ENCODE measurements at regions not wholly inside any gene's neighbourhood (a gene's known extent, or its start where the extent isn't known, plus 50 kb on each side); places are given as distances from the start of the nearest gene placed in this dataset.

- no peak for DNase-seq
- CTCF ChIA-PET (ENCODE audit: partially characterized antibody) = no interaction called here
- H3K27ac Mint-ChIP-seq = no peak overlapping the region
These were observed 155.7 kb upstream of the FBN2 start for GRCh38 chr5:128693764-128694163.

GRCh38 chr5:128695791-128696530, 157.9 kb upstream of the FBN2 start:
- H3K4me3 Mint-ChIP-seq = no peak overlapping the region
- H3K27me3 Mint-ChIP-seq = peaks cover 2 to 4% of the 10 kb centered on the region in 2 donors
- no peak overlapping the region for H3K27ac Mint-ChIP-seq
- H3K9me3 Mint-ChIP-seq = peaks cover 0 to 7% (median 0%) of the 10 kb centered on the region in 8 donors
- no peaks in the 10 kb centered on the region for H3K36me3 ChIP-seq (ENCODE audit: insufficient read depth, low read length)
- H3K4me1 ChIP-seq (ENCODE audit: insufficient read depth, low read length) = no peaks in the 10 kb centered on the region
- H3K27ac ChIP-seq (ENCODE audit: low read depth, low read length) = no peak overlapping the region
- no peaks in the 10 kb centered on the region for H3K4me1 Mint-ChIP-seq
- H3K36me3 Mint-ChIP-seq = no peaks in the 10 kb centered on the region
- no peak for DNase-seq
- ChIA-PET CTCF (ENCODE audit: partially characterized antibody) (no interaction called here), POLR2A (ENCODE audit: partially characterized antibody) (no interaction called here)
- no peak overlapping the region for H3K4me3 ChIP-seq (ENCODE audit: low read length in 2 of 2)
- H3K9me3 ChIP-seq (ENCODE audit: control insufficient read depth in 1 of 2, low read length in 2 of 2) = no peaks in the 10 kb centered on the region
- intact Hi-C loops (cut with micrococcal nuclease) = no loop called here
- H3K27me3 ChIP-seq (ENCODE audit: insufficient read depth, low read length) = no peaks in the 10 kb centered on the region

More at GRCh38 chr5:128693764-128694163, 155.7 kb upstream of the FBN2 start:
- Mint-ChIP-seq H3K9me3 (peaks cover 0 to 7% (median 0%) of the 10 kb centered on the region in 8 donors), H3K36me3 (no peaks in the 10 kb centered on the region), H3K4me1 (no peaks in the 10 kb centered on the region), H3K4me3 (no peak overlapping the region), H3K27me3 (peaks cover 2 to 4% of the 10 kb centered on the region in 2 donors)
- intact Hi-C loops (cut with micrococcal nuclease) = no loop called here
- Histone ChIP-seq H3K27ac (ENCODE audit: low read depth, low read length) (no peak overlapping the region), H3K4me3 (ENCODE audit: low read length in 2 of 2) (no peak overlapping the region), H3K27me3 (ENCODE audit: insufficient read depth, low read length) (no peaks in the 10 kb centered on the region), H3K9me3 (ENCODE audit: control insufficient read depth in 1 of 2, low read length in 2 of 2) (no peaks in the 10 kb centered on the region), H3K4me1 (ENCODE audit: insufficient read depth, low read length) (no peaks in the 10 kb centered on the region), H3K36me3 (ENCODE audit: insufficient read depth, low read length) (no peaks in the 10 kb centered on the region)
- POLR2A ChIA-PET (ENCODE audit: partially characterized antibody) = no interaction called here

DNA sequence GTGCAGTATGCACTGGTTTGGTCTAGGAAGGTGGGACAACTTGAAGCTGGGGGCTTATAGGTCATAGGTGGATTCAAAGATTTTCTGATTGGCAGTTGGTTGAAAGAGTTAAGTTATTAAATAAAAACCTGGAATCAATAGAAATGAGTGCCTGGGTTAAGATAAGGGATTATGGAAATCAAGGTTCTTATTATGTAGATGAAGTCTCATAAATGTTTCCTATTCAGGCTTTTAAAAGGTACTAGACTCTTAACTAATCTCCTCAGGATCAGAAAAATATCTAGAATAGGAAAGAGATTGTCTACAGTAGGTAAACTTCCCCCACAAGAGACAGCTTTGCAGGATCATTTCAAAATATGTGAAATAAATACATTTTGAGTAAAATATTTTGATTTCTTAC, 163.3 kb upstream of the FBN2 start:
- POLR2A ChIA-PET (ENCODE audit: partially characterized antibody) = no interaction called here
- Mint-ChIP-seq H3K27ac (no peak overlapping the region), H3K9me3 (peaks cover 0 to 2% (median 0%) of the 10 kb centered on the region in 8 donors), H3K4me1 (no peaks in the 10 kb centered on the region), H3K4me3 (no peak overlapping the region), H3K36me3 (no peaks in the 10 kb centered on the region), H3K27me3 (peaks cover 0 to 4% of the 10 kb centered on the region in 2 donors)
- Histone ChIP-seq H3K4me1 (ENCODE audit: insufficient read depth, low read length) (no peaks in the 10 kb centered on the region), H3K4me3 (ENCODE audit: low read length in 2 of 2) (no peak overlapping the region), H3K36me3 (ENCODE audit: insufficient read depth, low read length) (no peaks in the 10 kb centered on the region), H3K27ac (ENCODE audit: low read depth, low read length) (no peak overlapping the region), H3K9me3 (ENCODE audit: control insufficient read depth in 1 of 2, low read length in 2 of 2) (no peaks in the 10 kb centered on the region), H3K27me3 (ENCODE audit: insufficient read depth, low read length) (no peaks in the 10 kb centered on the region)
- DNase-seq = no peak
- intact Hi-C loops (cut with micrococcal nuclease) = no loop called here
- CTCF ChIA-PET (ENCODE audit: partially characterized antibody) = no interaction called here

DNA sequence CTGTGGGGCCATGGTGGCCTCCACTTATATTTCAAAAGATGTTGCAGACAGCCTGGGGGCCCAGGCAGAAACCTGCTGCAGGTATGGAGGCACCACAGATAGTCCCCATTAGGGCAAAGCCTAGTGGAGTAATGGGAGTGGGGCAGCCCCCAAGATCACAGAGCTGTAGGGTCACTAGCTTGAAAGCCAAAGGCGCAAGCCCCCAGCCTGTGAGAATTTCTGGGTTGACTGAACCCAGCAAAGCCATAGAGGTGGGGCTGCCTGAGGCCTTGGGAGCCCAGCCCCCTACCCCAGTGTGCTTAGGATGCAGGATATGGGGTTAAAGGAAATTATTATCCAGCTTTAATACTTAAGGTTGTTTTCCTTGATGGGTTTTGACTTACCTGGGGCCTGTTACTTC, 165.3 kb upstream of the FBN2 start:
- CTCF ChIA-PET (ENCODE audit: partially characterized antibody) = no interaction called here

DNA sequence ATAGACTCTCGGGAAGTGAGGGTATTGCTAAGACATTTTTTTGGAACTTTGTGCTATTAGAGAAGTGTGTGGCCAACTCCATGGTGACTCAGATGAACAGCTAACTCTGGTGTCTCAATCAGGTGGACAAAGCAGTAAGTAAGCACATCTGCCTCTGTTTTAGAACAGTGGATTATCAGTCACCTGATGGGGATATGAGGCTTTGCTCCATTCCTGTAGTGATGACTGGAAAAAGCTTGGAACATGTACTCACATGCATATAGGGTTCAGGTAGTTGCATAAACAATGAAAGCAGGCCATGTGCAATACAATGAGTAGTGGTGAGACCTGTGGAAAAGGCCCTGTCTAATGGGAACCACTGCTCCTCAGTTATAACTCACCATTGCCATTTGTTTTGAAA, 168.2 kb upstream of the FBN2 start:
- intact Hi-C loops (cut with micrococcal nuclease) = no loop called here
- no peaks in the 10 kb centered on the region for H3K9me3 ChIP-seq (ENCODE audit: control insufficient read depth in 1 of 2, low read length in 2 of 2)
- no peak overlapping the region for H3K4me3 ChIP-seq (ENCODE audit: low read length in 2 of 2)
- POLR2A ChIA-PET (ENCODE audit: partially characterized antibody) = no interaction called here
- Mint-ChIP-seq H3K9me3 (peaks cover 0 to 4% (median 0%) of the 10 kb centered on the region in 8 donors), H3K36me3 (no peaks in the 10 kb centered on the region), H3K4me1 (no peaks in the 10 kb centered on the region), H3K4me3 (no peak overlapping the region), H3K27me3 (no peaks in the 10 kb centered on the region), H3K27ac (no peak overlapping the region)
- no peaks in the 10 kb centered on the region for H3K27me3 ChIP-seq (ENCODE audit: insufficient read depth, low read length)
- H3K4me1 ChIP-seq (ENCODE audit: insufficient read depth, low read length) = no peaks in the 10 kb centered on the region
- DNase-seq = no peak
- CTCF ChIA-PET (ENCODE audit: partially characterized antibody) = no interaction called here
- no peak overlapping the region for H3K27ac ChIP-seq (ENCODE audit: low read depth, low read length)
- H3K36me3 ChIP-seq (ENCODE audit: insufficient read depth, low read length) = no peaks in the 10 kb centered on the region

More for the DNA sequence above, 165.3 kb upstream of the FBN2 start:
- POLR2A ChIA-PET (ENCODE audit: partially characterized antibody) = no interaction called here
- Histone ChIP-seq H3K4me3 (ENCODE audit: low read length in 2 of 2) (no peak overlapping the region), H3K9me3 (ENCODE audit: control insufficient read depth in 1 of 2, low read length in 2 of 2) (no peaks in the 10 kb centered on the region), H3K36me3 (ENCODE audit: insufficient read depth, low read length) (no peaks in the 10 kb centered on the region), H3K4me1 (ENCODE audit: insufficient read depth, low read length) (no peaks in the 10 kb centered on the region), H3K27me3 (ENCODE audit: insufficient read depth, low read length) (no peaks in the 10 kb centered on the region), H3K27ac (ENCODE audit: low read depth, low read length) (no peak overlapping the region)
- no peak overlapping the region for H3K4me3 Mint-ChIP-seq
- H3K36me3 Mint-ChIP-seq = no peaks in the 10 kb centered on the region
- no peaks in the 10 kb centered on the region for H3K4me1 Mint-ChIP-seq
- intact Hi-C loops (cut with micrococcal nuclease) = no loop called here
- no peak overlapping the region for H3K27ac Mint-ChIP-seq
- H3K9me3 Mint-ChIP-seq = peaks cover 0 to 4% (median 0%) of the 10 kb centered on the region in 8 donors
- peaks cover 0 to under 1% of the 10 kb centered on the region in 2 donors for H3K27me3 Mint-ChIP-seq
- DNase-seq = no peak

GRCh38 chr5:128708841-128709240, 170.8 kb upstream of the FBN2 start:
- Histone ChIP-seq H3K27me3 (ENCODE audit: insufficient read depth, low read length) (no peaks in the 10 kb centered on the region), H3K9me3 (ENCODE audit: control insufficient read depth in 1 of 2, low read length in 2 of 2) (no peaks in the 10 kb centered on the region), H3K27ac (ENCODE audit: low read depth, low read length) (no peak overlapping the region), H3K4me3 (ENCODE audit: low read length in 2 of 2) (no peak overlapping the region), H3K4me1 (ENCODE audit: insufficient read depth, low read length) (no peaks in the 10 kb centered on the region), H3K36me3 (ENCODE audit: insufficient read depth, low read length) (no peaks in the 10 kb centered on the region)
- intact Hi-C loops (cut with micrococcal nuclease) = no loop called here
- Mint-ChIP-seq H3K4me3 (no peak overlapping the region), H3K9me3 (peaks cover 0 to 4% (median 0%) of the 10 kb centered on the region in 8 donors), H3K27me3 (no peaks in the 10 kb centered on the region), H3K36me3 (no peaks in the 10 kb centered on the region), H3K27ac (no peak overlapping the region), H3K4me1 (no peaks in the 10 kb centered on the region)
- DNase-seq = no peak
- POLR2A ChIA-PET (ENCODE audit: partially characterized antibody) = no interaction called here
- CTCF ChIA-PET (ENCODE audit: partially characterized antibody) = no interaction called here

- CTCF ChIA-PET (ENCODE audit: partially characterized antibody) = no interaction called here
- Mint-ChIP-seq H3K36me3 (no peaks in the 10 kb centered on the region), H3K9me3 (peaks cover 0 to 6% (median 1%) of the 10 kb centered on the region in 8 donors), H3K4me3 (no peak overlapping the region), H3K27ac (no peak overlapping the region), H3K27me3 (no peaks in the 10 kb centered on the region), H3K4me1 (no peaks in the 10 kb centered on the region)
- no peaks in the 10 kb centered on the region for H3K36me3 ChIP-seq (ENCODE audit: insufficient read depth, low read length)
- H3K9me3 ChIP-seq (ENCODE audit: control insufficient read depth in 1 of 2, low read length in 2 of 2) = no peaks in the 10 kb centered on the region
- POLR2A ChIA-PET (ENCODE audit: partially characterized antibody) = no interaction called here
- H3K27ac ChIP-seq (ENCODE audit: low read depth, low read length) = no peak overlapping the region
- no peaks in the 10 kb centered on the region for H3K27me3 ChIP-seq (ENCODE audit: insufficient read depth, low read length)
- no peak overlapping the region for H3K4me3 ChIP-seq (ENCODE audit: low read length in 2 of 2)
- no peaks in the 10 kb centered on the region for H3K4me1 ChIP-seq (ENCODE audit: insufficient read depth, low read length)
- intact Hi-C loops (cut with micrococcal nuclease) = no loop called here
- no peak for DNase-seq
These were observed 173.2 kb upstream of the FBN2 start for GRCh38 chr5:128711216-128711615.
